ENCODE measurements at regions not wholly inside any gene's neighbourhood (a gene's known extent, or its start where the extent isn't known, plus 50 kb on each side); places are given as distances from the start of the nearest gene placed in this dataset.
A peak's percentile ranks its signal among the peaks of the same experiment; 100 is the strongest.
"Not testable (repeated sequence)": the region's sequence is repeated elsewhere in the genome, so short reads cannot be mapped to it uniquely, and the experiment has no call there.

DNA sequence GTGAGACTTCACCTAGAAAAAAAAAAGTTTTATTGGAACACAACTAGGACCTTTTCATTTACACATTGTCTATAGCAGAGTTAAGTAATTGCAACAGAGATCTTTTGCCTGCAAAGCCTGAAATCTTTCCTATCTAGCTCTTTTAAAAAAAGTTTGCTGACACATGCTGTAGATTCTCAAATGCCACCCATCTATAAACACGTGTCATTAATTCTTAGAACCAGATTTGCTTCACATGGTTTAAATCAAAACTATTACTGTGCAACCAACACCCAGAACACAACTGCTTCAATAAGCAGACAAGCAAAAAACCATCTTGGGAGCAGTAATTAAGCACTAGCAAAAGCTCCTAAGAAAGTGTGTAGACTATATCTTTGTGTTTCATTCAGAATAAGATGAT lies 55.0 kb downstream of the OXSM start:
- DNase-seq (ENCODE audit: low read depth), result no peak

DNA sequence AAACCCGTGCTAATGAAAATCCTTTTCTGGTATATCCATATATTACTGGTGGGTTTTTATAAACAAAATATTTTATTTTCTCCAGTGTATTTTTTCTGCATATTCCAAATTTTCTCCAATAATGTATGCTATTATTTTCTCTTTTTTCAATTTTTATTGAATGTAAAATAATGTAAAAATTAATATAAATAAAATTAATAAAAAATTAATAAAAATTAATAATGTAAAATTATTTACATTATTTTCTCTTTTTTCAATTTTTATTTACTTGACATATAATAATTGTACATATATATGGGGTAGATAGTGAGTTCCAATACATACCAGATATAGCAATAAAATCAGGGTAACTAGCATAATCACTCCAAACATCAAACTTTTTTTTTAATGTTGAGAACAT lies 56.4 kb downstream of the OXSM start:
- DNase-seq (ENCODE audit: low read depth), result no peak

DNA sequence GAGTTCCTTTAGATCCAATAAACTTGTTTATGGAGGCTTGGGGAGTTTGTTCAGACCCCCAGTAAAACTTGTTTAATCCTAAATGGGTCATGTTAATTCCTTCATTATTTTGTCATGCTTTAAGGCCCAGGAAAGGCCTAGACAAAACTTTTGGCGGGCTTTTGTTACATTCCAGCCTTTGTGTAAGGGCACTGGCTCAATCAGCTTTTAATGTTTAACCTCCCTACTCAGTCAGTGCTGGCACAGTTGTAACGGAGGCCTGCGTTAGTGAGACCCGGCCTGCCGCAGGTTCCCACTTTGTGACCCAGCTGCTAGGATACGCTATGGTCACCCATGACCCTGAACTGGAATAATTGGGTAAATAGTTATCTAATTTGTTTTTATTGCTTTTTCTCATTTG lies 59.2 kb downstream of the OXSM start:
- DNase-seq (ENCODE audit: low read depth), result no peak

DNA sequence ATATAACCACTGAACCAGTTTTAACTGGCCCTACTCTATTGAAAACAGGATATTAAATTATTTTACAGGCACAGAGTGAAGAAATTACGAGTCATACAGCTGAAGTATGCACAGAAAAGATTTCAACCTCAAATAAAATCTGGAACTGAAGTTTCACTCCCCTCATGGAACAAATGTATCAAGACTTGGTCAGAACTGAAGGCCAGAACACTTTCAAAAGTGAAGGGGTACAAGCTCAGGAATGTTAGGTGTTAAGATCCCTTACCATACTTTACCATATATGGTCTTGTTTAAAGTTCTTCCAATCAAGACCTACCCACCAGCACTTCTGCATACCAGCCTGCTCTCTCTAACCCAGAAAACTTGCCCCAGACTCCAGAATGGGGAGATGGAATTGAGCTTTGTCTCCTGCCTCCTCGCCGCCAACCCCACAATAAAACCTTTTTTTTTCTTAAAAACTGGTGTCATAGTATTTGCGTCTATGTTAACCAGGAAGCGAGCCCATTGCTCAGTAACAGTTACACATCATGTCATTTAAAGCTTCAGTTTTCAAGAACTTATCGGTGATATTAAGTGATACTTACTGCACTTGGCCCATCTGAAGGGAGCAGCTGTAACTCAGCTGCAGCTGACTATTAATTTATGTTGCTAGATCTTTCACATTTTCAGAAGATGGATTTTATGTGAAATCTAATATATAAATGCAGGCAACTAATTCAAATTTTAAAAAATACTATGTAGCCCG lies 59.9 kb downstream of the OXSM start:
- no peak for DNase-seq (ENCODE audit: low read depth)

DNA sequence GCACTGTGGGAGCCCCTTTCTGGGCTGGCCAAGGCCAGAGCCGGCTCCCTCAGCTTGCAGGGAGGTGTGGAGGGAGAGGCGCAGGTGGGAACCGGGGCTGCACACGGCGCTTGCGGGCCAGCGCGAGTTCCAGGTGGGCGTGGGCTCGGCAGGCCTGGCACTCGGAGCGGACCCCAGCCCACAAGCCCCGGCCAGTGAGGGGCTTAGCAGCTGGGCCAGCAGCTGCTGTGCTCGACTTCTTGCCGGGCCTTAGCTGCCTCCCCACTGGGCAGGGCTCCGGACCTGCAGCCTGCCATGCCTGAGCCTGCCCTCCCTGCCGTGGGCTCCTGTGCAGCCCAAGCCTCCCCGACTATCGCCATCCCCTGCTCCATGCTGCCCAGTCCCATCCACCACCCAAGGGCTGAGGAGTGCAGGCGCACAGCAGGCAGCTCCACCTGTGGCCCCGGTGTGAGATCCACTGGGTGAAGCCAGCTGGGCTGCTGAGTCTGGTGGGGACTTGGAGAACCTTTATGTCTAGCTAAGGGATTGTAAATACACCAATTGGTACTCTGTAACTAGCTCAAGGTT lies 61.9 kb downstream of the OXSM start:
- DNase-seq (ENCODE audit: low read depth), result not testable (repeated sequence)

DNA sequence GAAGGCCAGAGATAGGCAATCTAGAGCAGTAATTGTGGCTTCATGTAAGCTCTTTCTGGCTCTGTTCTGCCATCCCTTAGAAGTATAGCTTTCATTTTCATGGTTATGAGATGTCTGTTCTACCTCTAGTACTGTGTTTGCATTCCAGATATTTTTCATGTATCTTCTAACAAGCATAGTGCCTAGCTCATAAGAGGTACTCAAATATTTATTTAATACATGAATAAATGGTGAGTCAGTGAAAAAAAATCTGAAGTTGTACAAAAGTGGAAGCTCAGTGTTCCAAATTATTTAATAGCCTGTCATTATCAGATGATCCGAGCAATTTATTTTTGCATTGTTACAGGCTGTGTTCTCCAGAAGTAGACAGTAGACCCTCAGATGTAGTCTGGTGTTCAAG lies 64.3 kb downstream of the OXSM start:
- DNase-seq (ENCODE audit: low read depth), result peak; percentile 13

DNA sequence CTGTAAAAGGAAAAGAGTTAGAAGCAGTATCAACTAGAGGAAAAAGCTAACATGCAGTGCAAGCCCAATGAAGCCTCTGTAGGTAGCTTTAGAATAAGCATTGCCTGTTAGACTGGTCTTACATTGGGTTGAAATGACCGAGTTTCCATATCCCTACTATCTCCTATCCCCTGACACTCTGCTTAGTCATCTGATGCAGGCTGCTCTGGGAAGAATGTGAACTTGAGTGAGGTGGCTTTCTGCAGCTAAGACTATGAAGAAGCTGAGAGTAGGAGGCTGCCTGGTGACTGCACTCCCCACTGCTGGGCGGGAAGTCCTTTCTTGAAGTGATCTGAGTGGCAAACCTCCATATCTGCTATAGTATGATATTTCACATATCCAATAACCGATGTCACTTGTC lies 64.7 kb downstream of the OXSM start:
- DNase-seq (ENCODE audit: low read depth), result peak; percentile 56

DNA sequence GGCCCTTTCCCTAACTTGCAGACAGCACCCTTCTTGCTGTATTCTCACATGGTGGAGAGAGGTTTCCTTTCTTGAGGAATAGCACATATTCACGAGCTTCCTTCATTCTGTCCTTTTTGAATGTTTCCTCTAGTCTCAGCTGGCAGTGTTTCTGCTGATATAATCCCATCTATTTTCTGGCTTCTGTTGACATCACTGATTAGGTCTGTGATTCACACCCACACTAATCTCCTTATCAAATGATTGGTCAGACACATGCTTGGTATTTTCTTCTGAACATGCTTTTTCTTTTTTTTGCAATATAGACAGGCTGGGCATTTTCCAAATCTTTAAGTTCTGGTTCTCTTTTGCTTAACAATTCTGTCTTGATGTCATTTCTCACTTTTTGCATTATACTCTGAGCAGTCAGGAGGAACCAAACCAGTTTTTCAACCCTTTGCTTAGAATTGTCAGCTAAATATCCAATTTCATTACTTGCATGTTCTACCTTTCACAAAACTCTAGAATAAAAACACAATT lies 65.4 kb downstream of the OXSM start:
- DNase-seq (ENCODE audit: low read depth), result peak; percentile 17

DNA sequence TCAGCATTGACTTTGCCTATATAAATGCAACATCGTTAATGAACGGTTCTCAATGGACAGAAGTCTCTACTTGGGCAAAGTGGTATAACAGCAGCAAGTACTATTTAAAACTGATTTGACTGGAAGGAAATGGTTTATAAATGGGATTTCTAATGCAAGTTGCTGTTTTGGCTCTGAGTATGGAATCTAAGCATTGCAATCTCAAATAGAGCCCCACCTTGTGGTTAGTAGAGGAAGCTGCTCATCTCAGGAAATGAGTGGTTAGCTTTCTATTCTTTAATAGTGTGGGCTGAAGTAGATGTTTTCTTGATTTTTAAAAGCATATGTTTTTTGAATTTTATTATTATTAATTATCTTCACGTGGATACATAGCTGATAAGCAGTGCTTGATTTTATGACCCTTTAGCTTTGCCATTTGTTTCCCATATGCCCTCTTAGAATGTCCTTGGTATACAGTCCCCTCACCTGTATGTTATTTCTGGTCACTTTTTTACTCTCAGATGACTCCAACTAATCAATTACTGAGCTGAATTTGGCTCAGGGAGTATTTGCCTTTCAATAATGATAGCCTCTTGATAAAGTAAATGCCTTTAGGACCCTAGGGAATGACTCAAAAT lies 67.1 kb downstream of the OXSM start:
- peak; percentile 14 for DNase-seq (ENCODE audit: low read depth)

DNA sequence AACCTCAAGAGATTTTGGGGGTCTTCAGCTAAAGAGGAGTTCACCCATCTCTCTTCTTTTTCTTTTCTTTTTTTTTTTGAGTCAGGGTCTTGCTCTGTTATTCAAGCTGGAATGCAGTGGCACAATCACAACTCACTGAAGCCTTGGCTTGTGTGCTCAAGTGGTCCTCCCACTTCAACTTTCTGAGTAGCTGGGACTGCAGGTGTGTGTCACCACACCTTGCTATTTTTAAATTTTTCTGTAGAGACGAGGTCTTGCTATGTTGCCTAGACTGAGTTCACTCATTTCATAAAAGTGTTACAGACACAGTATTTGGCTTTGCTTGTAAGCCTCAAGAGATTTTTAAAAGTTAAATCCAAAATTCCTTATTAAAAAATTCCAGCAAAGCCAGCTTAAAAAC lies 71.7 kb downstream of the OXSM start:
- DNase-seq (ENCODE audit: low read depth), result no peak

DNA sequence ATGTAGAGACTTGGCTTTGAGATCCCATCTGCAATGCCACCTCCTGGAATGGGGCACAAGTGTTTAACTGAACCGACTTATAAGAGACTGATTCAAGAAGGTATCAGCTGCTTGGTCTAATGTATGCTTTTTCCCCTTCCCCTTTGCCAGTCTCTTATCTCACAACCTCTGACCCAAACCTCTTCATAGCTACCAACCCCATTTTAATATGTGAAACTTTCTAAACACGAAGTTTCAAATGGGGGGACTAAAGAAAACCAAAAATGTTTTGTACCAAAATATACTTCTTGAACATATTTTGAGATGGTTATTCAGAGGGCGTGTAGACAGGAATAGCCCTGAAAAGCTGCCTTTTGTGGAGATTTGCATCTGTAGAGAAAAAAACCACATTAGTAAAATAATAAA lies 73.1 kb downstream of the OXSM start:
- no peak for DNase-seq (ENCODE audit: low read depth)

DNA sequence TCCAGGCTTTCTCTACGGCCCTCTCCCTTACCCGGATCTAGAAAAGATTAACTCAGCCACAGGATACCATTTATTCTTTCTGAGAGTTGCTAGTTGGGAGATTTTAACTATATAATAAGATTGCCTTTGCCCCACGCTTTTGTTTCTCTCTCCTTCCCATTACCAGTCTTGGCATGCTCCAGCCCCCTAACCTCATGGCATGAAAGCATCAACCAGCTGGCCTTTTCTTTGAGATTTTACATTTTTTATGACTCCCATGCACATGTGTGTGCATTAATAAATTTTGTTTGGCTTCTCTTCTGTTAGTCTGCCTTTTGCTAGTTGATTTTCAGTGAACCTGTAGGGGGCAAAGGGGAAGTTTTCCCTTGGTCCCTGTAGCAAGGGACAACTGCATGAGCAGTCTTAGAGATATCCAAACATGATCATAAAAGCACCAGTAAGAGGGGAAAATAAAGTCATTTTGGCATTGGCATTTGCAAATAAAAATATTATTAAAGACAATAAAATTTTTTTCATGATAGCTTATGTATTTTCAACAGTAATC lies 73.6 kb downstream of the OXSM start:
- DNase-seq (ENCODE audit: low read depth), result no peak

DNA sequence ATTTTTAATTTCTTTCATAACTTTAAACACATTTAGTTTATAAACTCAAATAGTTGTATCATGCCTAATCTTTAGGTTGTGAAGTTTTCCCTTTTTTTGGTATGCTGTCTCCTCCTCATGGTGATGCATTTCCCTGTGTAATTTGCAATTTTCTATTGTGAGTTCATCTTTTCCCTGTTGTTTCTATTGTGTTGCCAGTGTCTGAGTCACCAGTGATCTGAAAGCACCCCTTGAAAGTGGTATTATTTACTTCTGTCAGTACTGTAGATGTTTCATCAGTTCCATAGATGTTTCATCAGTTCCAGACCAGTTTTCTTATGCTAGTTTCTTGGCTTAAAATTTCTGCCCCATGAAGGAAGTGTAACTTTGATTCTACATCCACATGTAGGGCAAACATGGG lies 80.6 kb downstream of the OXSM start:
- no peak for DNase-seq (ENCODE audit: low read depth)

DNA sequence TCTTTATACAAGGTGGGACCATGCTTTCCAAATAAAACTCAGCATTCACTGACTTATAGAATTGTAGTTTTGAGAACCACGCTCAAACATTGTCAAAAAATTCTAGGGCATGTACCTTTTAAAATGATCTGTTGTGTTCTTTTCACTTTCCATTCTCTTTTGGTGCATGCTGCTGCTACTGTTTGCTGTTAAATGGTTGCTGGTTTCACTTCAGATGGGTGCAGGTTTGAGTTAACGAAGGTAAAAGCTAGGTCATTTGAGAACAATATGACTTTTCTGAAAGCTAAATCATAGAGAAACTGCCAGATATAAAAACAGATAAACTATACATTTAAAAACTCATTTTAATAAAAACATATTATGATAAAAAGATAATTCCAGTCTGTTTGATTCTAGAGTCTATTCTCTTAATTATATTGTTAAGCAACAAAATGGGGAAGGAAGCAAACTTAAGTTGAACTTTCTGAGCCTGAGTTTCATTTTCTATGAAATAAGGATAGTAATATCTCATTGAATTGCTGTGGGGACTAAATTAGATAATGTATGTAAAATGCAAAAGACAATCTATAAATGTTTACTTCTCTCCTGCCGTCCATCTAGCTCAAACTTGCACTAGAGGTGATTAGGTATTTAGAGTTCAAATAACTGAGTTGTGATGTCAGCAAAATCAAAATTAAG lies 82.4 kb downstream of the OXSM start:
- DNase-seq (ENCODE audit: low read depth), result no peak

DNA sequence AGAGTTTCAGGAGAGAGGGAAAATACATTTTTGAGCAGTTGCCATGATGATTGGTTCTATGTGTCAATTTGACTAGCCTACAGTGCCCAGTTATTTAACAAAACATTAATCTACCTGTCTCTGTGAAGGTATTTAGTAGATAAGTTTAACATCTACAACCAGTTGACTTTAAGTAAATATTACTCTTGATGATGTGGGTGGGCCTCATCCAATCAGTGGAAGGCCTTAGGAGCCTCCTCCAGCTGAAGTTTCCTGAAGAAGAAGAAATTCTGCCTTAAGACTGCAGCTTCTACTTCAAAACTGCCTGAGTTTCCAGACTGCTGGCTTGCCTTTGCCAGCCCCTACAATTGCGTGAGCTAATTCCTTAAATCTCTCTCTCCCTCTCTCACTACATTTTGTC lies 93.6 kb downstream of the OXSM start:
- DNase-seq (ENCODE audit: low read depth), result no peak

DNA sequence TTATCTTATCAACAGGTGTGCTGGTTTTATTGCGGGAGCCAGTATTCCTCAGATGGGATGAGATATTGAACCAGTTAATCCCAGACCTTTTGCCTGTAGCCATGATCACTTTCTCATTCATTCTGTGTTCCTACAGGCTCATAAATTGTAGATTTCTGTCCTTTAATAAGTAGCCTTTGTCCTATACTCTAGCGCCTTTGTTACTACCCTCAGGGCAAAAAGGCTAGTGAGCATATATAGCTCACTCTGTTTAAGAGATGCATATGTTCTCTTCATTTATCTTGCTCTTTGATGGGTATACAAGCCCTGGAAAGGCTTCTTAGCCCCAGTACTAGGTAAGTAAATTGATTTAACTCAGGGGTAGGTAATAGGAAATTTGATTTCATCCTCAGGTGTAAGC lies 95.1 kb downstream of the OXSM start:
- DNase-seq (ENCODE audit: low read depth), result no peak

DNA sequence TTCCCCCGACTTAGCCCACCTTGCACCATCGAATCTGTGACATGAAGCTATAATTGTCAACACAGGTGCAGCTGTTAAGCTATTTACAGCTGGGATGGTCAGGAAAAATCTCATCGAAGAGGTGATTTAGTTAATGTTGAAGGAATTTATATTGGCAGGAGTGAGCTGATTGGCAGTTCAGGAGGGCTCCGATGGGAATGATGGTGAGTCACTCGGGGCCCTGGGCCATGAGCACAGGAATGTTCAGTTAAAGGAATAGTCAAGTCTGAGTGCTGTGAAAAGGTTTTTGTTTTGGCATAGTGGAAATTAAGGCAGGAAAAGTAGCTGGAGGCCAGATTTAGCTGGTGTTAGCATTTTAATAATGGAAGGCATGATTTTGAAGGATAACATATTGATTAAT lies 95.7 kb downstream of the OXSM start:
- no peak for DNase-seq (ENCODE audit: low read depth)

DNA sequence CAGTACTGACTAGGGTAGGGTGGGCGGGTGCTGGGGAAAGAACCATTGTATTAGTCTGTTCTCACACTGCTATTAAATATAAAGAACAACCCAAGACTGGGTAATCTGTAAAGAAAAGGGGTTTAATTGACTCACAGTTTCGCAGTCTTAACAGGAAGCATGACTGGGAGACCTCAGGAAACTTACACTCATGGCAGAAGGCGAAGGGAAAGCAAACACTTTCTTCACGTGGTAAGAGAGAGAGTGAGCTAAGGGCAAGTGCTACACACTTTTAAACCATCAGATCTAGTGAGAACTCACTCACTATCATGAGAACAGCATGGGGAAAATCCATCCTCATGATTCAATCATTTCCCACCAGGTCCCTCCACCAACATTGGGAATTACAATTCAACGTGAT lies 98.0 kb downstream of the OXSM start:
- DNase-seq (ENCODE audit: low read depth), result no peak

DNA sequence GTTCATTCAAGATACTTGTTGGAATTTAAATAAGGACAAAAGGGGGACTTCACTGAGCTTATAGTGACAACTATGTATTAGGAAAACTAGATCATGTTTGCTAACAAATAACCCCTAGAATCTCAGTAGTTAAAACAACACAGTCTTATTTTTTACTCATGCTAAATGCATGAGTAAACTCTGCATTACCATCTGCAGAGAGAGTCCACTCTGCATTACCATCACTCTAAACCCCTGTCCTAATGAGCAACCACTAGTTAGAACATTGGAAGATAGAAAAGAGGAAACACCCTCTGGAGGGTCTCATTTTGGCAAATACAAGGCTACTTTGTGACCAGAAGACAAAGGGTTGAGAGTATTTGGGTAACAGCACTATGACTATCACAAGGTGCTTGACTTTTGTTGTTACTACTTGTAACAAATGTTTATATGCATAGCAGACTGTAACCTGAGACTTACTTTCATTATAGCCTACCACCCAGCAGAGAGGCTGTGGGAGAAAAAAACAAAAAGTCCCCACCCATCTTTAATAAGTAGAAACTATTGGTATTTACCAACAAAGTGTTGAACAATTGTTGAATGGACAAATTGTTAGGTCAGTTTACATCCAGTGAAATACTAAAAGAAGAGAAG lies 99.1 kb downstream of the OXSM start:
- no peak for DNase-seq (ENCODE audit: low read depth)

DNA sequence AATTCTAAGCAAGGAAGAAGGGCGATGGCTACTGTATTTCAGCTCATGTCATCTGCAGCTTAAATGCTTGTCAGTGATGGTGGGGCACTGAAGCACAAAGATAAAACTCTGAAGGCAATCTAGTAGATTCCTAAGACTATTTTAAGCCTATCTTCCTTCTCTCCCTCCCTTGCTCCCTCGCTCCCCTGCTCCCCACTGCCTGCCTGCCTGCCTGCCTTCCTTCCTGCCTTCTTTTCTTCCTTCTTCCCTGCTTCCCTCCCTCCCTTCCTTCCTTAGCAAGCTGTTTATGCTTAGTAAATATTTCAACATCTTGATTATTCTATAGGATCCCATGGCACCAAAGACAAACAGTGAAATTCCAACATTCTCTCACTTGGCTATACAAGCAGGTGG lies 99.6 kb downstream of the OXSM start:
- DNase-seq (ENCODE audit: low read depth), result no peak

DNA sequence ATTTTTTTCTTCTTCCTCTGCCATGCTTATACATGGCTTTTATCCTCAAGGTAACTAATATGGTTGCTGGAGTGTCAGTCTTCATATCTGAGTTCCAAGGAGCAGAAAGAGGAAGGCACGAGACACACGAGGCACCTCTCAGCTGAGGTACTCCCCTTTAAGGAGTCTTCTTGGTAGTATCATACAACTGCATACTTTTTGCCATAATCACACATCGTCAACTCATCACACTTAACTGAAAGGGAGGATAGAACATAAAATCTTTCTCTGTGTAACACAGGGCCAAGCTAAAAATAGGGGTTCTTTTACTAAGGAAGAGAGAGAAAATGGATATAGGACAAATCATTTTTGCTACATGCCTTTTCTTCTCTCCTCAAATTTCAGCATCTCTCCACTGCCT lies 104.2 kb downstream of the OXSM start:
- no peak for DNase-seq (ENCODE audit: low read depth)

DNA sequence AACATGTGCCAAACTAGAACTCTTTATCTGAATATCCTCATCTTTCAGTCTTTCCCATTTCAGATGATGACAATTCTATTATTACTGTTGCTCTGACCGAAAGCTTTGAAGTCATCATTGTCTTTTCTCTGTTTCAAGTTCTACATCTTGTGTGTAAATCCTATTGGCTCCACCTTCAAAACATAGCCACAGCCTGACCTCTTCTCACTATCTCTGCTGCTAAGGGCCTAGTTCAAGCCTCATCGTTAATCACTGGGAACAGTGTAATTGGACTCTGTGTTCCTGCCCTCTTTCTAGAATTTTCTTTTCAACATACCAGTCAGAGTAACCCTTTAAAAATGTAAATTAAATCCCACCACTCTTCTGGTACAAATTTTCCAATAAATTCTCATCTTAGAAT lies 105.1 kb downstream of the OXSM start:
- no peak for DNase-seq (ENCODE audit: low read depth)

Measured in non-pigmented ciliary epithelial cell (primary cell).